ENCODE measurements at regions not wholly inside any gene's neighbourhood (a gene's known extent, or its start where the extent isn't known, plus 50 kb on each side); places are given as distances from the start of the nearest gene placed in this dataset.

GRCh38 chr9:107963246-107963645 lies 473.7 kb upstream of the KLF4 start:
- ATAC-seq (no peak), DNase-seq (no peak)
- no peak for TF ChIP-seq CTCF (IDR thresholded peaks at IDR 0.05)
- Histone ChIP-seq H3K27ac (no peak overlapping the region), H3K36me3 (no peaks in the 10 kb centered on the region), H3K4me3 (no peak overlapping the region), H3K4me1 (no peaks in the 10 kb centered on the region), H3K9me3 (no peaks in the 10 kb centered on the region), H3K27me3 (ENCODE audit: low read depth) (no peaks in the 10 kb centered on the region)
- intact Hi-C loops (cut with DNase I): no loop called here

- H3K4me3 ChIP-seq: no peak overlapping the region
- no peak for TF ChIP-seq CTCF (IDR thresholded peaks at IDR 0.05)
- no peaks in the 10 kb centered on the region for H3K27me3 ChIP-seq (ENCODE audit: low read depth)
- no peak overlapping the region for H3K27ac ChIP-seq
- H3K9me3 ChIP-seq: no peaks in the 10 kb centered on the region
- intact Hi-C loops (cut with DNase I): no loop called here
- no peaks in the 10 kb centered on the region for H3K4me1 ChIP-seq
- DNase-seq: no peak
- no peak for ATAC-seq
- H3K36me3 ChIP-seq: no peaks in the 10 kb centered on the region
Measured at GRCh38 chr9:107960916-107961315, 471.3 kb upstream of the KLF4 start.

- H3K36me3 ChIP-seq: no peaks in the 10 kb centered on the region
- no peaks in the 10 kb centered on the region for H3K27me3 ChIP-seq (ENCODE audit: low read depth)
- no peak for DNase-seq
- H3K4me1 ChIP-seq: no peaks in the 10 kb centered on the region
- peaks cover 5% of the 10 kb centered on the region for H3K9me3 ChIP-seq
- ATAC-seq: peak; percentile 46 to 73
- no peak for TF ChIP-seq CTCF (IDR thresholded peaks at IDR 0.05)
- intact Hi-C loops (cut with DNase I): no loop called here
- H3K4me3 ChIP-seq: no peak overlapping the region
- no peak overlapping the region for H3K27ac ChIP-seq
Measured at GRCh38 chr9:107954312-107954711, 464.7 kb upstream of the KLF4 start.

DNA sequence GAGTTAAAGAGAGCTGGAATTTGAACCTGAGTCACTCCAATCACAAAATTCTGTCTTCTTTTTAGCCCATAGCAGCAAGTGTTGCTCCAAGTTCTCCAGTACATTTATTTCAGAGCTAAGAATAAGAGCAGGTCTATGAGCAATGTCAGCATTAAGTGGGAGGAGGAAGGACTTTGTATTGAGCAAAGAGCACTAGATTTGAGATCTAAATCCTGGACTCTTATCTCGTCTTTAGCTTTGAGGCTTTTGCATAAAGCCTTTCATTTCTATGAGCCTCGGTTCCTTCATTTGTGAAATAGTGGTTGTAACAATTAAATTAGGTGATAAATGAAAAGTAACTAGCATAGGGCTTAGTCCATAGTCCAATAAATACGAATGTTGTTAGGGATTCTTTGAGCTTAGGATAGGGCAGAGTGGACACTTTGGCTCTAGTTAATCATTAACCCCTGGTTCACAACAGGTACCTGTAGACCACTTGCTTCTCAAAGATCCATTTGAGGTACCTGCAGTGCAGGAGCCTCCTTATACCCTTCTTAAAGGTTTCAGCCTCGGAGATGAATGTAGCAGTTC lies 464.1 kb upstream of the KLF4 start:
- Histone ChIP-seq H3K27ac (no peak overlapping the region), H3K4me1 (no peaks in the 10 kb centered on the region), H3K9me3 (peaks cover 5% of the 10 kb centered on the region), H3K36me3 (no peaks in the 10 kb centered on the region), H3K4me3 (no peak overlapping the region), H3K27me3 (ENCODE audit: low read depth) (no peaks in the 10 kb centered on the region)
- ATAC-seq (no peak), DNase-seq (no peak)
- intact Hi-C loops (cut with DNase I): no loop called here
- TF ChIP-seq CTCF (IDR thresholded peaks at IDR 0.05): no peak

GRCh38 chr9:107952773-107953172 lies 463.2 kb upstream of the KLF4 start:
- no peak for TF ChIP-seq CTCF (IDR thresholded peaks at IDR 0.05)
- Histone ChIP-seq H3K27ac (no peak overlapping the region), H3K4me3 (no peak overlapping the region), H3K4me1 (no peaks in the 10 kb centered on the region), H3K27me3 (ENCODE audit: low read depth) (no peaks in the 10 kb centered on the region), H3K36me3 (no peaks in the 10 kb centered on the region), H3K9me3 (peaks cover 5% of the 10 kb centered on the region)
- intact Hi-C loops (cut with DNase I): no loop called here
- ATAC-seq (no peak), DNase-seq (no peak)

- no peaks in the 10 kb centered on the region for H3K36me3 ChIP-seq
- H3K4me1 ChIP-seq: no peaks in the 10 kb centered on the region
- no peak overlapping the region for H3K27ac ChIP-seq
- no peak overlapping the region for H3K4me3 ChIP-seq
- intact Hi-C loops (cut with DNase I): no loop called here
- peaks cover 5% of the 10 kb centered on the region for H3K9me3 ChIP-seq
- TF ChIP-seq CTCF (IDR thresholded peaks at IDR 0.05): no peak
- DNase-seq (no peak), ATAC-seq (no peak)
- no peaks in the 10 kb centered on the region for H3K27me3 ChIP-seq (ENCODE audit: low read depth)
Measured at GRCh38 chr9:107951511-107951910, 461.9 kb upstream of the KLF4 start.

Measured in lower lobe of right lung (tissue), 2 donors.